GM18502 (cell line): ENCODE measurements at regions not wholly inside any gene's neighbourhood (a gene's known extent, or its start where the extent isn't known, plus 50 kb on each side); places are given as distances from the start of the nearest gene placed in this dataset.
"Not testable (repeated sequence)": the region's sequence is repeated elsewhere in the genome, so short reads cannot be mapped to it uniquely, and the experiment has no call there.

Source experiments
- ATAC-seq: cut with Tn5 transposase; IDR thresholded peaks from one replicate; pipeline ENCODE4 v1.9.1; 2021; ENCODE audit warnings: mild to moderate bottlenecking; ENCODE audit not compliant: unreplicated experiment, poor library complexity

DNA sequence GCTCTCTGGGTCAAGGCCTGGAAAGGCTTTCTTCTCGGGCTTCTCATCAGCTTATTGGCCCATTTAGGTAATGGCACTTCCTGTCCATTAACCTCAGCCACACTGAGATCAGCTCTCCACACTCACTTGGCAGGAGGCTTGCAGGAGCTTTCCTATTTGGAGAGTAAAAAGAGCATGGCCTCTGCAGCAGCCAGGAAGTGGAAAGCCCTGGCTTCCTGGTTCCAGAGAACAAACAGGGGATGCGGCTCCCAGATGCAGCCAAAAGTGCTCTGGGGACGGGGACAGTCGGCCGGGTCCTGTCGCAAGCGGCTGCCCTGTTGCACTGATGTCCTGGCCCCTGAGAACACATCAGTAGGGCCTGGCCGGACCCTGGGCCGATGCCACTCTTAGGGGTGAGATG is 4462.4 kb upstream of the TPTE start:
- not testable (repeated sequence) for ATAC-seq

DNA sequence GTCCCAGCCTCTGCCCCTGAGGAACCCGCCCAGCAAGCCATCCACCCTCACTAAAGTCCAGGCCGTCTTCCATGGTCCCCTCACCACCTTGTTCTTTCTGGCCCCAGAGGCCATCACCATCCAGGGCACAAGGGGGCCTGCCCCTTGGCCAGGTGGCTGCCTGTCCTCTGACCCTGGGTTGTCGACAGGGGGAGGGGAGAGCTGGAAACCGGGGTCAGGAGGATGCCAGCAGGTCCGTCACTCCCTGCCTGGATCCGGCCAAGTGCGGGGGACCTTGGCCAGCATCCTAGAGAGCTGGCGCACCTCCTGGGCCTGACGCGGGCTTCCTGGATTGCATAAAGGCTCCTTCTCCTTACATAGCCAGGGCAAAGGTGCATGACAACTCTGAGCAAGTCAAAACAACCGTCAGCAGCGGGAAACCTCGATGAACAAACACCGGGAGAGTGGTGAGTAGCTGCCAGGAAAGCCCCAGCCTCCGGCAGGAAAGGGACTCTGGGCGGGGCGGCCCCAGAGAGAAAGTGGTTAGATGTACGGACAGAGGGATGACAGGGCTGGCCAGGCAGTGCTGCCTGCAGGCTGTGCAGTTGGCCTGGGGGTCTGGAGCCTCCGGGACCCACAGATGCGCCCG is 4461.2 kb upstream of the TPTE start:
- ATAC-seq: not testable (repeated sequence)

DNA sequence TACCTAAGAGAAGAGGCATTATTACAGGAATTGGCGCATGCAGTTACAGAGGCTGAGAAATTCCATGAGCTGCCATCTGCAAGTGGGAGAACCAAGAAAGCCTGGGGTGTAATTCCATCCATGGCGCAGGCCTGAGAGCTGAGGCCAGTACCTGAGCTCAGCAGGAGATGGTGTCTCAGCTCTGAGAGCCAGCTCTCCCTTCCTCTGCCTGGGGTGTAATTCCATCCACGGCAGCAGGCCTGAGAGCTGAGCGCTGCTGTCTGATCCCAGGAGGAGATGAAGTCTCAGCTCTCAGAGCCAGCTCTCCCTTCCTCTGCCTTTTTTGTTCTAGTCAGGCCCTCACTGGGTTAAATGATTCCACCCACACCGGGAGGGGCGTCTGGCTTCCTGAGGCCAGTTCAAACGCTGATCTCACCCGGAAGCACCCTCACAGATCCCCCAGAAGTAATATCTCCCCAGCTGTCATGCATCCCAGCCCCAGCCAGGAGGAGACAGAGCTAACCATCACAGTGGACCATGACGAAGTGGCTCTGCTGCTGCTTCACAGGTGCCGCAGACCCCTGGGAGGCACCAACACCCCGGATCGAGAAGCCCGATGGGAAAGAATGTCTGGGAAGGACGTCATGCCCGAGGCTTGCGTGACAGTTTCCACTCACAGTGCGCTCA is 4454.9 kb upstream of the TPTE start:
- not testable (repeated sequence) for ATAC-seq

DNA sequence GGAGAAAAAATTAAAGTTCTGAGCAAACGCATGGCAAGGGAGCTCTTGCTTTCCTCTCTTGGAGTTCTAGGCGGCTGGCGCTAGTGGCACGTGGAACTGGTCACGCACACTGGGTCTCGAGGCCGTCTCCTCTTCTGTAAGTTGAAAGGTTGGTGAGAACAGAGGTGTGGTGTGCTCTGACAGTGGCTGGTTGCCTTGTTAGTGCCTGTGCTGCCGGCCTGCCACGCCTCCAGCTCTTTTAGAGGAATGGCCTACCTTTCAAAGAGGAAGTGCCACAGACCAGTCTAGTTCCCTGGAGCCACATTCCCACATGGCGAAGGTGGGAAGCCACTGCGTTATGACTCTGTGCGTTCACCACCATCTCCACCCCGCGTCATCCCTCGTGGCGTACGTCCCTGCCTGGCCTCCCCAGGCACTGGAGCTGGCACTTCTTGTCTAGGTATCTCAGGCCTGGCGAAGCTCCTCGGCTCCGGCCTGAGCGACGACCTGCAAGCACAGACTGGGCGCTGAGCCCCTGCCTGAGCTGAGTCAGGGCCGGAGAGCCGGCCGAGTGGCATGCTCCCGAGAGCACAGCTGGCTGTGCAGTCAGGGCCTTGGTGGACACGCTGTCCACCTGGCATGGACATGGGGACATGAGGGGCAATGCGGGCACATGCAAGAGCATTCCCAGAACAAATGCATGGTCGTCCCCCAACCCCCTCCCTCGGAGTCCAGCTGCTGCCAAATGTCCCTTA is 4453.1 kb upstream of the TPTE start:
- not testable (repeated sequence) for ATAC-seq

DNA sequence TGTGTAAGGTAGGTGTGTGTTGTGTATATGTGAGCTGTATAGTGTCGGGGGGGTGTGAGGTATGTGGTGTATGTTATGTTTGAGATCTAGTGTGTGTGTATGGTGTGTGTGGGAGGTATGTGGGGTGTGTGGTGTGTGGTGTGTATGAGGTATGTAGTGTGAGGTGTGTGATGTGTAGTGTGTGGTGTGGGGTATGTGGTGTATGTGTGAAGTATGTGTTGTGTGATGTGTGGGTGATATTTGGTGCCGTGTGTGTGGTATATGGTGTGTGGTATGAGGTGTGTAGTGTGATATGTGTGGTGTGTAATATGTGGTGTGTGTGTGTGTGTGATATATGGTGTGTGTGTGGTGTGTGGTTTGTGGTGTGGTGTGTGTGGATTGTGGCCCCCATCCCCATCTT is 4451.2 kb upstream of the TPTE start:
- ATAC-seq: not testable (repeated sequence)

DNA sequence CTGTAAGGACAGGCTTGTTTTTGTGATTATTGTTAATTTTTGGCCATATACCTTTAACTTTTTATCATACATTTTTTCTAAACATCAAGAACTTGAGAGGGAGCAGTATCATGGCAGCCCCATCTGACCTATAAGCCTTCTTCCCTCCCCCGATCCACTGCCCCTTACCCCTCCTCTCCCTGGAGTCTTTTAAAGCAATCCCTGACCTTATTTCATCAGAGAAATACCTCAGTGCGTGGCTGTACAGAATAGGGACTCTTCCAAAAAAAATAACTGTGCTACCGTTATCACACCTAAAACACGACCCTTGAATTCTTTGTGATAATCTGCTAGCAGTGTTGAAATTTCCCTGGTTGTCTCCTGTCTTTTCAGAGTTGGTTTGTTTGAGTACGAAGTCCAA is 4448.7 kb upstream of the TPTE start:
- not testable (repeated sequence) for ATAC-seq

DNA sequence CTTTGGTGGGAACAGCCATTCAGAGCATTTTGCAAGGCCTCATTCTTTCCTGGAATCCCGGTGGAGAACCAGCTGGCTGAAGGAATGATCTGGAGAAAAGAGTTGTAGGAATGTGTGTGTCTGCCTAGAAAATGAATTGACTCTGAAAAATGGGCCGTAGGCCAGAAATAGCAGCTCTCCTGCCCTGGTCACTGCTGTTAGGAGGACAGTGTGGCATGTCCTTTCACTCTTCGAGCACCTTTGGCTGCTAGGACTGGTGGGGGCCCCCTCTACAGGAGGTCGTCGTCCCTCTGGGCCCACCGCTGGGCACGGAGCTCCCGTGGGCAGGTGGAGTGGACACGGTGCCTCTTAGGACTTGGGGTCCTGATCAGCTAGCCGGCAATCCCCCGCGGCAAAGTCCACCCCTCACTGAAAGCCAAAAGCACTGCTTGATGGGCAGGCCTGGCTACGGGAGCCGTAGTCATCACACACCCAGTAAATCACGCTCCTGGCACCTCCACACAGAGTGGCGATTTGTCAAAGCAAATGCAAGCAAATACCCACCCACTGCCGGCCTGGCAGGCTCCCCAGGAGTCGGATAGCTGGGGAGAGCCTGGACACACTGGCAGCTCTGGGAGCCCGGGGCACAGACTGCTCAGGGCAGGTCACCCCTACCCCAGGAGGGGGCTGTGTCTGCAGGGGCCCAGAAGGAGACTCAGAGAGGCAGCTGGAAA is 4447.2 kb upstream of the TPTE start:
- ATAC-seq: not testable (repeated sequence)

DNA sequence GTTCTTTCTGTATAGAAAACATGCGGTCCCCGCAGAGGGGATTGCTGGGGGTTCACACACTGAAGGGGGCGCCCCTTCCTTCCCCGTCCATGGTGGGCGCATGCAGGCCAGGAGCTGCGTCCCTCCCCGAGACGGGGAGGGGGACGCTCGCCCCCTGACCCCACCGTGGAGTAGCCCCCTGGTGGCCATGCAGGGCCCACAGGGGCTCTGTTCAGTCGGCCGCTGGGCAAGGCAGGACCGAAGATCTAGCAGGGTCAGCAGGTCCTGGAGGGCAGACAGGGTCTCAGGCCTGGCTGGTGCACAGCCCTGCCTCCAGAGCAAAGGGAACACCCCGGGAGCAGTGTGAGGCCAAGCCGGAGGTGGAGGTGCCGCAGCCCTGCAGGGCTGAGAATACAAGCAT is 4446.4 kb upstream of the TPTE start:
- not testable (repeated sequence) for ATAC-seq

DNA sequence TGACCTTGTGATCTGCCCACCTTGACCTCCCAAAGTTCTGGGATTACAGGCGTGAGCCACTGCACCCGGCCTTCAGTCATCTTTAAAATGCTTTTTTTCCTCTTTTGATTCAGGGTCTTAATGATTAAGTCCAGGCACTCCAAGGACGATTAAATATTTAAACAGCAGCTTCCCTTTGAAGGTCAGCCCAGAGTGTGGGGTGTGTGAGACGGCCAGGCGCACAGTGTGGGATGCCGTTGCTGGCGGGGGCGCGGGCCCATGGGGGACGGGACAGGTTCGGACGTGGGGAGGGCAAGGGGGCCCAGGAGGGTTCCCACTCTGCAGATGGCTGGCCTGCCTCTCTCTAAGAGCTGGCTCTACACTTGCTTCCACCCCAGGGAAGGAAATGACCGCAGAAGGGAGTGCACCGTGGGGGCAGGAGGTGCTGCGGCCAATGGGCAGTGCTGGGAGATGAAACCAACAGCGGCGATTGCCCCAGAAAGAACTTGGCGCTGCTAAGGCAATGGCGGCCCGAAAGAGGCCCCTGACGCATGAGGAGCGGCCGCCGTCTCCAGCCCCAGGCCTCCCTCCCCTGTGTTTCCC is 4445.7 kb upstream of the TPTE start:
- ATAC-seq: not testable (repeated sequence)

DNA sequence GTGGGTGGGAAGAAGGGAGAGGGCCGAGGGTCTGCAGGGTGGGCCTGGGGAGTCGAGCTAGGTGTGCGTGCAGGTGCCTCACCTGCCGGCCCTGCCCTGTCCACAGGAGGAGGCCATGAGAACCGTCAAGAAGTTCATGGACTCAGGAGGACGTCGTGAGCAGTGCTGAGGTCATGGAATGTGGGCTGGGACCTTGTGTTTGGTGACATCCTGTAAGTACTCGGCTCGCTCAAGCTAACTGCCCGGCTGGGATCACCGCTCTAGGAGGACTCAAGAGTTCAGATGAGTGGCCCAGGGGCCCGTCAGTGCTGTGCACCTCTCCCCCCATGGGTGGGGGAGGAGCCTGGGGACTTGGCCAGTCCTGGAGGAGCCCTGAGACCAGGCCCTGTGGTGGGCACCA is 4444.0 kb upstream of the TPTE start:
- ATAC-seq: not testable (repeated sequence)

DNA sequence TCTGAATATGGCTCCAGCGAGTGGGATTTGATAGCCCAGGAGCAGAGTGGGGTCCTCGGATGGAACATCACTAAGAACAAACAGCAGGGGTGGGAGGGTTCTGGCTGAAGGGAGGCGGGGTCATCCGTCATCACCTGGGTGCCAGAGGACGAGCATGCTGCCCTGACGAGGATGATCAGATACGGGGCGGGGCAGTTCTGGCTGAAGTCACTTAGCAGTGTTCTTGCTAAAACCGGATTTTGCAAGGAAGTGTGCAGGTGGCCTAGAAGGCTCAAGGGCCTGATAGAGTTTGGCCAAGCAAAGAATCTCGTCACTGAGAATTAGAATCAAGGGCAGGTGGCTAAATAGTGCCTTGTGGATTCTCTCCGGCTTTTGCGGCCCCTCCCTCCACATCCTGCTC is 4442.5 kb upstream of the TPTE start:
- ATAC-seq: not testable (repeated sequence)

DNA sequence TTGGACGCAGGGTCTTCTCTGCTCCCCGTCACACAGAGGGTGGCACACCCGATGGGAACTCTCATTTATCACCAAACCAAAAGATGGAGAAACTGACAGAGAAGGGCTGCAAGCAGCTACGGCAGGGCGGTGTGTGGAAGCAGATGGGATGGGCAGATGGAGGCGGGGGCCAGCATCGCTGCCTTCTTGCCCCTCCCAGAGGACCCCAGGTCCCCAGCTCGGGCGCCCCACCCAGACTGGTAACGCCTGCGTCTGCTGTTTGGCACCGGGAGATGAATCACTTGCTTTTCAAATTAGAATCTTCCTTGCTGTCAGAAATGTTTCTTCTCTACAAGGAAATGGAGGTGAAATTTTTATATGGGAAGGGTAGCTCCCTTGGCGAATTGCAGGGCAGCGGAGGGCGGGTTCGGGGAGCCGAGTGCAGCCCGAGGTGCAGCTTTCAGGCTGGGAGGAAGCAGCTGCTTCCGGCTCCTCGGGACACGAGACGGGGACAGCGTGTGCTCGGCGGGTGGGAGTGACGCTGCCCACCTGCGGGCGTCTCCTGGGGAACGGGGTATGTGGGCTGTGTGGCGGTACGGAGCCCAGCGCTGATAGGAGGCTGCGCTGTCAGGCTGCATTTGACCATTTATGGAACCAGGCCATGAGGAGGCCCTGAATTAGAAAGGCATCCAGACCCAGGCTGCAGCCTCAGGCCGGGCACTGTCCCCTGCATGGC is 4440.3 kb upstream of the TPTE start:
- ATAC-seq: not testable (repeated sequence)

DNA sequence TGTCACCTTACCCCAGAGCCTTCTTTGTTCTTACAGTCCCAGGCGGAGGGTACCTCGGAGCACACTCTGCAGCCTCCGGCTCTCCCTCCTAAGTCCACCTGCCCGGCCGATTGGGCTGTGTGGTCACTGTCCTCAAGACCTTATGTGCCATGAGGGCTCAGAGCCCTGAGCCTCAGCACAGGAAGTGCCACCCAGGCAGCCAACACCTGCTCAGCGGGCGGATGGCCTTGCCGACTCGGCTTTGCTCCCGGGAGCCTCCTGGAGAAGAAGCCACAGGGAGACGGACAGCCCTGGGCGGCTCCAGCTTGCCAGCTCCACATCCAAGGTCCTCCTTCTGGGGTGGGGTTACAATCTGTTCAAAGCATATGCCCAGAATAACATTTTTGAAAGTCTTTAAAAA is 4439.2 kb upstream of the TPTE start:
- ATAC-seq: not testable (repeated sequence)

DNA sequence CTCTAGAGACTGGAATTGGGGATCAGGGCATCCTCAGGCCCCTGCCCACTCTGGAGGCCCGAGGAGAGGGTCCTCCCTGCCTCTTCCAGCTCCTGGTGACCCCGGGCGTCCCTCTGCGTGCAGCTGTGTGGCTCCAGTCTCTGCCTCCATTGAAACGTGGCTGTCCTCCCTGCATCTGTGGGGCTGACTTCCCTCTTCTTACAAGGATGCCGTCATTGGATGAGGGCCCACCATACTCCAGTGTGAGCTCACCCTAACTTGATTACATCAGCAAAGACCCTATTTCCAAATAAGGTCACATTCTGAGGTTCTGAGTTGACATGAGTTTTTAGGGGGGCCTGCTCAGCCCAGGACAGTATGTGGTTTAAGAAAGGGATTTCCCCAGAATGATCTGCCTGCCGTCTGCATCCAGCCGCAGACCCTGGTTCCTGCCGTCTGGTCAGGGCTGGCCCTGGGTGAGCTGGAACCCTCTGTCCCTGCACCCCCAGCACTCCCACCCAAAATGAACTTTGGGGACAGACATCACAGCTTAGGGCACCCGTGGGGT is 4437.7 kb upstream of the TPTE start:
- not testable (repeated sequence) for ATAC-seq

DNA sequence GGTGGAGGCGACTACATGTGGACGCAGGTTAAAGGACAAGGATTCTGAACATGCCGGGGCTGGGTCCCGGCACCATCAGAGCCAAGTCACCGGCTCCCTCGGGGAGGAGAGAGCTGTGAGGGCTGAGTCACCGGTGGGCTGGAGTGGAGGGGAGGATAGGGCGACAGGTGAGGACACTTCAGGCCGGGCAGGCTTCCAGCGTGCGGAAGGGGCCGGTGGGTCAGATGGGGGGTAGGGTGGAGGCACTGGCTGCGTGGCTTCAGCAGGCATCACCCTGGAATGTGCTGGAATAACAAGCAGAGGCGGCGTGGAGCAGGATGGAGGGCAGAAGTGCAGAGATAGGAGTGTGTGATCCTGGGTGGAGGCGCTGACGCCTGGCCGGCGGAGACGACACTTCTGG is 4435.3 kb upstream of the TPTE start:
- not testable (repeated sequence) for ATAC-seq

DNA sequence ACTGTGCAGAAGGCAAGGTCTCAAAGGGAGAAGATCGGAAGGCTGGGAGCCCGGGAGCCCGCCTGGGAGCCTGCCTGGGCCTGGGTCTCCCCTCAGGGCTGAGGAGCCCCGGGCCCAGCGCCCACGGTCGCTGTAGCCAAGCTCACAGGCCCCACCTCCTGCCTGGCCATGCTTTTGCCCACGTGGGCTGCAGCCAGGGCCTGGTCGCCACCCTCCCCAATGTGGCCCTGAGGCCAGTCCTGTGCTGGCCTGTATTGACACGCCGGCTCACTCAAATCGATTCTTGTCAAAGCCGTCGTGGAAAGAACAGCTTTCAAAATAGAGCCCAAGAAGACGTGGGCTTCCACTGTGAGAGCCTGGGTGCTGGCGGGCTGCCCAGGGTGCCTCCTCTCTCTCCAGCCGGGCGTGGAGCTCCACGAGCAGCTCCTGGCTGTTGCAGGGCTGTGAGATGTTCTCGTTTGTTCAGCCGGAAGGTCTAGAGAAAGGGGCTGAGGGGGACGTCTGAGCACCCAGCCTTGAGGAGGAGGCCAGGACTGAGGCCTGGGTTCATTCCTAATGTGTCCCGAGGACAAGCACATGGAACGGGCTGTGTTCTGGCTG is 4433.7 kb upstream of the TPTE start:
- not testable (repeated sequence) for ATAC-seq

DNA sequence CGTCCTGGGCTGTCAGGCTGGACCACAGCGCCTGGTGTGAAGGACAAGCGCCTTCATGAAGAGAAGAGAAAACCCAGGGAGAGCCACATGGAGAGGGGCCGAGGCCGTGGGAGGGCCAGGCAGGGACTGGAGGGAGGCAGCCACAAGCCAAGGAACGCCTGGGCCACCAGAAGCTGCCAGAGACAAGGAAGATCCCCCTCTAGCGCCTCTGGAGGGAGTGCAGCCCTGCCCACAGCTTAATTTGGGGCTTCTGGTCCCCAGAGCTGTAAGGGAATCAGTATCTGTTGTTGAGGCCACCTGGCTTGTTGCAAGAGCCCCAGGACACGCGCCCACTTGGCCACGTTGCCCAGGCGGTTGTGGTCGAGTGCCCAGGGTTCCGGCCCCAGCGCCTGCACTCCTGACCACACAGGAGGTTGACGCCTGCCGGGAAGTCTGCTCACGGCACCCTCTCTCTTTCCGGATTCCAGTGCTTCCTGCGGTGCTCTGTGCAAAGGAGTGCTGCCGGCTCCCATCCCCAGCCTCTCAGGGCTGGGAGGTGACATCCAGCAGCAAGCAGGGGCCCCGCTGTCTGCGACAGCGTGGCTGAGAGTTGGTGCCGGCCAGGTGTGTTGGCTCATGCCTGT is 4431.0 kb upstream of the TPTE start:
- ATAC-seq: not testable (repeated sequence)

DNA sequence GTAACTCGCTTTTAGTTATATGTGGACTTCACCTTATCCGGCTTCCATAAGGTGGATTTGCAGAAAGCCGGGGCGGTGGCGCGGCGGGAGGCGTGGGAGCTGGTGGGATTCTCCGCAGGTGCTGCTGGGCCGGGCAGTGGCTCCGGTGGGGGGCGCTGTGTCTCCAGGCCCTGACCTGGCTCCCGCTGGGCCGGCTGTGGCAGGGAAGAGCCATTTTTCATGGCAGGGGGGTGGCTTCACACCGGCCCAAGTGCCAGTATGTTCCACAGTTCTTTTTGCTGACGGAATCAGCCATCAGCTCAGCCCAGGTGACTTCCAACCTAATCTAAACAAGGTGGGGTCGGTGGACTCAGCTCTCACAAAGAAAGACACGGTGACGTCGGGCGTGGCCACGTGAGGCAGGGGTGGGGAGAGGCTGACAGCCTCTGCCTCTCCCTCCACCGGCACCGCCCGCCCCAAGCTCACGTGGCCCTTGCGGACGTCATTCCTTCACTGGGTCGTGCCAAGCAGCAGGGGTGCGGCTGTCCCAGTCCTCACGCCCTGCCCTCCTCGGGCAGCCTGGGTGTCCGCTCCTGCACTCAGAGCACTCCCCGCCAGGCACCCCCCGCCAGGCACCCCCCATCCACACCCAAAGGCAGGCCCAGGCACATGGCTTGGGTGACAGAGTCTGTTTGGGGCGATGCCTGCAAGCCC is 4429.9 kb upstream of the TPTE start:
- not testable (repeated sequence) for ATAC-seq
